ENCODE measurements at regions not wholly inside any gene's neighbourhood (a gene's known extent, or its start where the extent isn't known, plus 50 kb on each side); places are given as distances from the start of the nearest gene placed in this dataset.

DNA sequence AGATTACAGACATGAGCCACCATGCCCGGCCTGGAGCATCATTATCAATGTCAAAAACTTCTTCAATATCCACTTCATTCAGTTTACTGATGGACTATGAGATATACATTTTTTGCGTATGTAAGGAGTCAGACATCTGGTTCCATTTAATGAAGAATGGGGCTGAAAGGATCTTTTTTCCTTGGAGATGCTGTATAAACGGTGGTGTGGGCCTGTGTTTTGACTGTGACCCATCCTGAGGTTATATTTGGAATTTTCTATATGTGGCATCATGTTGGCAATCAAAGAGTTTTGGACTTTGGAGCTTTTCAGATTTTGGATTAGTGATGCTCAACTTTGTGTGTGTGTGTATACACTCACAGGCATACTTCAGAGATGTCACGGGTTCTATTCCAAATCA, 85.7 kb upstream of the FBXL17 start:
- DNase-seq (no peak), ATAC-seq (ENCODE audit: insufficient read depth, low read depth) (no peak)
- Histone ChIP-seq H3K9ac (ENCODE audit: low read depth, low read length) (no peak overlapping the region), H2AFZ (ENCODE audit: low read depth, low read length) (no peak overlapping the region), H3K79me2 (ENCODE audit: insufficient read depth, low read length) (no peaks in the 10 kb centered on the region), H3K27ac (ENCODE audit: low read length) (no peak overlapping the region), H4K20me1 (ENCODE audit: insufficient read depth, low read length) (no peaks in the 10 kb centered on the region), H3K4me1 (ENCODE audit: insufficient read depth, low read length) (no peaks in the 10 kb centered on the region), H3K36me3 (ENCODE audit: insufficient read depth, low read length) (no peaks in the 10 kb centered on the region), H3K4me2 (ENCODE audit: insufficient read depth, low read length) (no peak overlapping the region), H3K9me3 (ENCODE audit: insufficient read depth, low read length, severe bottlenecking) (no peaks in the 10 kb centered on the region), H3K4me3 (ENCODE audit: low read depth in 1 of 2, low read length in 2 of 2) (no peak overlapping the region), H3K27me3 (ENCODE audit: insufficient read depth, low read length, poor library complexity) (no peaks in the 10 kb centered on the region)
- TF ChIP-seq, protein P1, sequence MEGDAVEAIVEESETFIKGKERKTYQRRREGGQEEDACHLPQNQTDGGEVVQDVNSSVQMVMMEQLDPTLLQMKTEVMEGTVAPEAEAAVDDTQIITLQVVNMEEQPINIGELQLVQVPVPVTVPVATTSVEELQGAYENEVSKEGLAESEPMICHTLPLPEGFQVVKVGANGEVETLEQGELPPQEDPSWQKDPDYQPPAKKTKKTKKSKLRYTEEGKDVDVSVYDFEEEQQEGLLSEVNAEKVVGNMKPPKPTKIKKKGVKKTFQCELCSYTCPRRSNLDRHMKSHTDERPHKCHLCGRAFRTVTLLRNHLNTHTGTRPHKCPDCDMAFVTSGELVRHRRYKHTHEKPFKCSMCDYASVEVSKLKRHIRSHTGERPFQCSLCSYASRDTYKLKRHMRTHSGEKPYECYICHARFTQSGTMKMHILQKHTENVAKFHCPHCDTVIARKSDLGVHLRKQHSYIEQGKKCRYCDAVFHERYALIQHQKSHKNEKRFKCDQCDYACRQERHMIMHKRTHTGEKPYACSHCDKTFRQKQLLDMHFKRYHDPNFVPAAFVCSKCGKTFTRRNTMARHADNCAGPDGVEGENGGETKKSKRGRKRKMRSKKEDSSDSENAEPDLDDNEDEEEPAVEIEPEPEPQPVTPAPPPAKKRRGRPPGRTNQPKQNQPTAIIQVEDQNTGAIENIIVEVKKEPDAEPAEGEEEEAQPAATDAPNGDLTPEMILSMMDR (IDR thresholded peaks at IDR 0.05; ENCODE audit: borderline replicate concordance, extremely low read depth, low read length, poor library complexity, severe bottlenecking), result no peak
- TF ChIP-seq EZH2 (IDR thresholded peaks at IDR 0.05; ENCODE audit: borderline replicate concordance, low read depth, low read length, severe bottlenecking), result no peak

DNA sequence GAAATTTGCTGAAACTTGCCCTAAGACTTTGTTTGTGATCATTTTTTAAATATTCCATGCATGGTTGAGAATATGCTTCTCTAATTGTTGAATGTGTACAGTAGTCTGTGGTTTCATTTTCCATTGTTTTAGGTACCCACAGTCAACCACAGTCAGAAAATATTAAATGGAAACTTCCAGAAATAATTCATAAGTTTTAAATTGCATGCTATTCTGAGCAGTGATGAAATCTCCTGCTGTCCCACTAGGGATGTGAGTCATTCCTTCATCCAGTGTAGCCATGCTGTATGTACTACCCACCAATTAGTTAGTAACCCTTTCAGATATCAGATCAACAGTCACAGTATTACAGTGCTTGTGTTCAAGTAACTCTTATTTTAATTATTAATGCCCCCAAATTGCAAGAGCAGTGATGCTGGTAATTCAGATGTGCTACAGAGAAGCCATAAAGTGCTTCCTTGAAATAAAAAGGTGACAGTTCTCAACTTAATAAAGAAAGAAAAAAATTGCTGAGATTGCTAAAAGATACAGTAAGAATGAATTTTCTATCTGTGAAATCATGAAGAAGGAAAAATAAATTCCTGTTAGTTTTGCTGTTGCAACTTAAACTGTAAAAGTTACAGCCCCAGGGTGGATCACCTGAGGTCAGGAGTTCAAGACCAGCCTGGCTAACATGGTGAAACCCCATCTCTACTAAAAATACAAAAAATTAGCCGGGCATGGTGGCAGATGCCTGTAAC, 79.9 kb upstream of the FBXL17 start:
- H3K27ac ChIP-seq (ENCODE audit: low read length), result no peak overlapping the region
- H3K9me3 ChIP-seq (ENCODE audit: insufficient read depth, low read length, severe bottlenecking), result no peaks in the 10 kb centered on the region
- no peaks in the 10 kb centered on the region for H3K79me2 ChIP-seq (ENCODE audit: insufficient read depth, low read length)
- TF ChIP-seq, protein P1 (IDR thresholded peaks at IDR 0.05; ENCODE audit: borderline replicate concordance, extremely low read depth, low read length, poor library complexity, severe bottlenecking), result no peak
- no peak for TF ChIP-seq EZH2 (IDR thresholded peaks at IDR 0.05; ENCODE audit: borderline replicate concordance, low read depth, low read length, severe bottlenecking)
- H4K20me1 ChIP-seq (ENCODE audit: insufficient read depth, low read length), result no peaks in the 10 kb centered on the region
- ATAC-seq (ENCODE audit: insufficient read depth, low read depth) (no peak), DNase-seq (no peak)
- no peaks in the 10 kb centered on the region for H3K4me1 ChIP-seq (ENCODE audit: insufficient read depth, low read length)
- no peak overlapping the region for H3K9ac ChIP-seq (ENCODE audit: low read depth, low read length)
- H3K4me3 ChIP-seq (ENCODE audit: low read depth in 1 of 2, low read length in 2 of 2), result no peak overlapping the region
- H3K27me3 ChIP-seq (ENCODE audit: insufficient read depth, low read length, poor library complexity), result no peaks in the 10 kb centered on the region
- no peaks in the 10 kb centered on the region for H3K36me3 ChIP-seq (ENCODE audit: insufficient read depth, low read length)
- H2AFZ ChIP-seq (ENCODE audit: low read depth, low read length), result no peak overlapping the region
- no peak overlapping the region for H3K4me2 ChIP-seq (ENCODE audit: insufficient read depth, low read length)

DNA sequence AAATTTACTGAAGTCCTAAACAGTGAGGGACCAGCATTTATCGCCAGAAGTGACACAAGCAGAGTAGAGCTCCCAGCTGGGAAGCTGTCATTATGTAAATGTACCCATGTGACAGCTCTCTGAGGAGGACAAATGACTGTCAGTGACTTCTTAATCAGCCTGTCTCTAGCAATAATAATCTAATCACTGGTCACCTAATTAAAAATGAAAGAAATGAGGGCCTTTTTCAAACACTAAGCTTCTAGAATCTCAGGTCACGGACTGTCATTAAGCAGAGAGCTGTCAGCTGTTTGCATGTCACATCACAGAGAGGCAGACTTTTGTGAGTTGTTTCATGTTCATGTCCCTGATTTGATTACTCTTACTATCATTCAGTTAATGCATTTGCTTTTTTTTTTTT, 77.9 kb upstream of the FBXL17 start:
- DNase-seq, result no peak

More for the DNA sequence above, 77.9 kb upstream of the FBXL17 start:
- Histone ChIP-seq H3K4me2 (ENCODE audit: insufficient read depth, low read length) (no peak overlapping the region), H3K9ac (ENCODE audit: low read depth, low read length) (no peak overlapping the region), H3K4me3 (ENCODE audit: low read depth in 1 of 2, low read length in 2 of 2) (no peak overlapping the region), H4K20me1 (ENCODE audit: insufficient read depth, low read length) (no peaks in the 10 kb centered on the region), H3K27ac (ENCODE audit: low read length) (no peak overlapping the region), H2AFZ (ENCODE audit: low read depth, low read length) (no peak overlapping the region), H3K4me1 (ENCODE audit: insufficient read depth, low read length) (no peaks in the 10 kb centered on the region), H3K36me3 (ENCODE audit: insufficient read depth, low read length) (no peaks in the 10 kb centered on the region), H3K27me3 (ENCODE audit: insufficient read depth, low read length, poor library complexity) (no peaks in the 10 kb centered on the region), H3K79me2 (ENCODE audit: insufficient read depth, low read length) (no peaks in the 10 kb centered on the region), H3K9me3 (ENCODE audit: insufficient read depth, low read length, severe bottlenecking) (peaks cover 1% of the 10 kb centered on the region)
- no peak for ATAC-seq (ENCODE audit: insufficient read depth, low read depth)
- TF ChIP-seq, protein P1 (IDR thresholded peaks at IDR 0.05; ENCODE audit: borderline replicate concordance, extremely low read depth, low read length, poor library complexity, severe bottlenecking), result no peak
- no peak for TF ChIP-seq EZH2 (IDR thresholded peaks at IDR 0.05; ENCODE audit: borderline replicate concordance, low read depth, low read length, severe bottlenecking)
